Mesodermal cell (in vitro differentiated cells): ENCODE measurements at regions not wholly inside any gene's neighbourhood (a gene's known extent, or its start where the extent isn't known, plus 50 kb on each side); places are given as distances from the start of the nearest gene placed in this dataset.
"Not testable (repeated sequence)": the region's sequence is repeated elsewhere in the genome, so short reads cannot be mapped to it uniquely, and the experiment has no call there.

Source experiments
- H3K27ac ChIP-seq: 2 replicates; pipeline ENCODE4 v1.7.0; 2013; ENCODE audit warnings: mild to moderate bottlenecking, low read depth, low read length, moderate library complexity; ENCODE audit not compliant: severe bottlenecking
- H3K36me3 ChIP-seq: 2 replicates; pipeline ENCODE4 v1.7.1; 2013; ENCODE audit warnings: mild to moderate bottlenecking, low read length, moderate library complexity; ENCODE audit not compliant: control insufficient read depth, insufficient read depth
- H3K4me1 ChIP-seq: one replicate; pipeline ENCODE4 v1.7.1; 2013; ENCODE audit warnings: mild to moderate bottlenecking, low read length; ENCODE audit not compliant: insufficient read depth, control insufficient read depth, poor library complexity, severe bottlenecking
- H3K4me3 ChIP-seq: 2 replicates; pipeline ENCODE4 v1.7.0; 2013; ENCODE audit warnings: low read length, control low read depth, mild to moderate bottlenecking; ENCODE audit not compliant: insufficient read depth, poor library complexity, severe bottlenecking; ENCODE audit errors: extremely low read depth
- H3K9me3 ChIP-seq: 2 replicates; pipeline ENCODE4 v1.7.1; 2013; ENCODE audit warnings: mild to moderate bottlenecking, low read length, moderate library complexity; ENCODE audit not compliant: control insufficient read depth
- WGBS, 2 experiments: methylation state at CpG; one replicate each; pipeline ENCODE4 v1.1.5; 2013; ENCODE audit warnings: missing lambda C conversion rate in 2 of 2; ENCODE audit not compliant: insufficient coverage in 2 of 2; 5-methylcytosine and 5-hydroxymethylcytosine counted together

GRCh38 chrX:109782994-109783700, 50.1 kb upstream of the ACSL4 start:
- Histone ChIP-seq H3K9me3 (no peaks in the 10 kb centered on the region), H3K27ac (no peak overlapping the region), H3K4me1 (no peaks in the 10 kb centered on the region), H3K36me3 (no peaks in the 10 kb centered on the region), H3K4me3 (no peak overlapping the region)
- 100% methylated on average over 1 to 3 of the region's 6 CpGs for WGBS, 2 experiments

- H3K27ac ChIP-seq, result no peak overlapping the region
- H3K4me1 ChIP-seq, result no peaks in the 10 kb centered on the region
- H3K4me3 ChIP-seq, result no peak overlapping the region
- no peaks in the 10 kb centered on the region for H3K36me3 ChIP-seq
- no peaks in the 10 kb centered on the region for H3K9me3 ChIP-seq
- WGBS, 2 experiments, result 80% methylated on average over 1 of the region's 5 CpGs
Measured at GRCh38 chrX:109783701-109784079, 50.6 kb upstream of the ACSL4 start.

- H3K36me3 ChIP-seq, result no peaks in the 10 kb centered on the region
- WGBS, 2 experiments, result no CpG with 5 or more reads among the region's 4 CpGs
- H3K27ac ChIP-seq, result no peak overlapping the region
- H3K9me3 ChIP-seq, result no peaks in the 10 kb centered on the region
- H3K4me3 ChIP-seq, result no peak overlapping the region
- no peaks in the 10 kb centered on the region for H3K4me1 ChIP-seq
Measured at GRCh38 chrX:109785053-109785452, 52.0 kb upstream of the ACSL4 start.

GRCh38 chrX:109790511-109790910, 57.5 kb upstream of the ACSL4 start:
- 96 to 100% methylated on average over 2 to 3 of the region's 7 CpGs for WGBS, 2 experiments
- not testable (repeated sequence) for H3K27ac ChIP-seq, H3K4me1 ChIP-seq, H3K36me3 ChIP-seq, H3K4me3 ChIP-seq, H3K9me3 ChIP-seq

GRCh38 chrX:109793191-109793590, 60.1 kb upstream of the ACSL4 start:
- no peaks in the 10 kb centered on the region for H3K9me3 ChIP-seq
- H3K4me1 ChIP-seq, result no peaks in the 10 kb centered on the region
- 88% methylated on average over 1 of the region's 2 CpGs; no CpG with 5 or more reads in 1 of the 2 experiments for WGBS, 2 experiments
- no peak overlapping the region for H3K4me3 ChIP-seq
- no peak overlapping the region for H3K27ac ChIP-seq
- no peaks in the 10 kb centered on the region for H3K36me3 ChIP-seq

- Histone ChIP-seq H3K4me1 (no peaks in the 10 kb centered on the region), H3K27ac (no peak overlapping the region), H3K4me3 (no peak overlapping the region), H3K36me3 (no peaks in the 10 kb centered on the region), H3K9me3 (no peaks in the 10 kb centered on the region)
- 83 to 100% methylated on average over 1 to 2 of the region's 4 CpGs for WGBS, 2 experiments
Measured at GRCh38 chrX:109795682-109796081, 62.6 kb upstream of the ACSL4 start.

GRCh38 chrX:109797311-109797975, 64.4 kb upstream of the ACSL4 start:
- H3K36me3 ChIP-seq, result no peaks in the 10 kb centered on the region
- H3K9me3 ChIP-seq, result no peaks in the 10 kb centered on the region
- H3K4me3 ChIP-seq, result no peak overlapping the region
- H3K27ac ChIP-seq, result no peak overlapping the region
- no peaks in the 10 kb centered on the region for H3K4me1 ChIP-seq
- no CpG with 5 or more reads among the region's 1 CpG for WGBS, 2 experiments

GRCh38 chrX:109812236-109812635, 79.2 kb upstream of the ACSL4 start:
- 100% methylated on average over 1 of the region's 6 CpGs; no CpG with 5 or more reads in 1 of the 2 experiments for WGBS, 2 experiments
- Histone ChIP-seq H3K27ac (no peak overlapping the region), H3K4me1 (no peaks in the 10 kb centered on the region), H3K36me3 (no peaks in the 10 kb centered on the region), H3K4me3 (no peak overlapping the region), H3K9me3 (no peaks in the 10 kb centered on the region)

GRCh38 chrX:109813236-109813635, 80.2 kb upstream of the ACSL4 start:
- Histone ChIP-seq H3K9me3 (no peaks in the 10 kb centered on the region), H3K36me3 (no peaks in the 10 kb centered on the region), H3K4me1 (no peaks in the 10 kb centered on the region), H3K27ac (no peak overlapping the region), H3K4me3 (no peak overlapping the region)

GRCh38 chrX:109818976-109819375, 85.9 kb upstream of the ACSL4 start:
- no peak overlapping the region for H3K4me3 ChIP-seq
- H3K27ac ChIP-seq, result no peak overlapping the region
- H3K4me1 ChIP-seq, result peaks cover 8% of the 10 kb centered on the region
- no peaks in the 10 kb centered on the region for H3K9me3 ChIP-seq
- WGBS, 2 experiments, result 76 to 80% methylated on average over 1 to 3 of the region's 4 CpGs
- no peaks in the 10 kb centered on the region for H3K36me3 ChIP-seq

GRCh38 chrX:109822861-109823260, 89.8 kb upstream of the ACSL4 start:
- no peak overlapping the region for H3K27ac ChIP-seq
- H3K4me1 ChIP-seq, result peaks cover 10% of the 10 kb centered on the region
- H3K36me3 ChIP-seq, result no peaks in the 10 kb centered on the region
- WGBS, 2 experiments, result 67% methylated on average over 1 of the region's 4 CpGs; no CpG with 5 or more reads in 1 of the 2 experiments
- no peak overlapping the region for H3K4me3 ChIP-seq
- no peaks in the 10 kb centered on the region for H3K9me3 ChIP-seq
